ENCODE measurements at regions not wholly inside any gene's neighbourhood (a gene's known extent, or its start where the extent isn't known, plus 50 kb on each side); places are given as distances from the start of the nearest gene placed in this dataset.

GRCh38 chr10:107340326-107340725 is 175.8 kb upstream of the SORCS1 start:
- H3K4me1 ChIP-seq = no peaks in the 10 kb centered on the region
- no peaks in the 10 kb centered on the region for H3K27me3 ChIP-seq
- no peaks in the 10 kb centered on the region for H3K36me3 ChIP-seq
- DNase-seq (ENCODE audit: extremely low spot score) = no peak
- 70% methylated on average over 2 of the region's 2 CpGs for WGBS
- TF ChIP-seq EP300 (IDR thresholded peaks at IDR 0.05) (no peak), POLR2A (IDR thresholded peaks at IDR 0.05; ENCODE audit: low read depth) (no peak), POLR2AphosphoS5 (IDR thresholded peaks at IDR 0.05) (no peak)
- H3K4me3 ChIP-seq = no peak overlapping the region
- intact Hi-C loops (cut with DNase I) = no loop called here
- H3K27ac ChIP-seq (replicated peaks in 1 of 4) = no peak overlapping the region
- H3K9me3 ChIP-seq = no peaks in the 10 kb centered on the region

GRCh38 chr10:107336061-107336460 is 171.6 kb upstream of the SORCS1 start:
- H3K4me1 ChIP-seq = no peaks in the 10 kb centered on the region
- H3K27me3 ChIP-seq = no peaks in the 10 kb centered on the region
- no peaks in the 10 kb centered on the region for H3K36me3 ChIP-seq
- no peaks in the 10 kb centered on the region for H3K9me3 ChIP-seq
- no peak for TF ChIP-seq CTCF (IDR thresholded peaks at IDR 0.05)
- TF ChIP-seq POLR2A (IDR thresholded peaks at IDR 0.05; ENCODE audit: low read depth) = no peak
- TF ChIP-seq POLR2AphosphoS5 (IDR thresholded peaks at IDR 0.05) = no peak
- no peak for TF ChIP-seq EP300 (IDR thresholded peaks at IDR 0.05)
- intact Hi-C loops (cut with DNase I) = no loop called here
- no peak for DNase-seq (ENCODE audit: extremely low spot score)
- no peak overlapping the region for H3K27ac ChIP-seq (replicated peaks in 1 of 4)
- 83% methylated on average over 5 of the region's 5 CpGs for WGBS
- no peak overlapping the region for H3K4me3 ChIP-seq

- no peaks in the 10 kb centered on the region for H3K4me1 ChIP-seq
- intact Hi-C loops (cut with DNase I) = no loop called here
- H3K27me3 ChIP-seq = no peaks in the 10 kb centered on the region
- TF ChIP-seq POLR2AphosphoS5 (IDR thresholded peaks at IDR 0.05) (no peak), CTCF (IDR thresholded peaks at IDR 0.05) (no peak), POLR2A (IDR thresholded peaks at IDR 0.05; ENCODE audit: low read depth) (no peak), EP300 (IDR thresholded peaks at IDR 0.05) (no peak)
- H3K36me3 ChIP-seq = no peaks in the 10 kb centered on the region
- no peak overlapping the region for H3K27ac ChIP-seq (replicated peaks in 1 of 4)
- H3K4me3 ChIP-seq = no peak overlapping the region
- no peaks in the 10 kb centered on the region for H3K9me3 ChIP-seq
- DNase-seq (ENCODE audit: extremely low spot score) = no peak
- 72% methylated on average over 1 of the region's 1 CpG for WGBS
Observed at GRCh38 chr10:107317592-107317991, 153.1 kb upstream of the SORCS1 start.

GRCh38 chr10:107303203-107303602 is 138.7 kb upstream of the SORCS1 start:
- peaks cover 0 to 8% (median 0%) of the 10 kb centered on the region in 4 donors for H3K9me3 ChIP-seq
- no peak for DNase-seq (ENCODE audit: extremely low spot score)
- no peaks in the 10 kb centered on the region for H3K27me3 ChIP-seq
- no peak overlapping the region for H3K27ac ChIP-seq (replicated peaks in 1 of 4)
- no peaks in the 10 kb centered on the region for H3K36me3 ChIP-seq
- WGBS = 63% methylated on average over 2 of the region's 2 CpGs
- intact Hi-C loops (cut with DNase I) = no loop called here
- no peak for TF ChIP-seq EP300 (IDR thresholded peaks at IDR 0.05)
- no peak for TF ChIP-seq POLR2AphosphoS5 (IDR thresholded peaks at IDR 0.05)
- no peak for TF ChIP-seq CTCF (IDR thresholded peaks at IDR 0.05)
- TF ChIP-seq POLR2A (IDR thresholded peaks at IDR 0.05; ENCODE audit: low read depth) = no peak
- no peaks in the 10 kb centered on the region for H3K4me1 ChIP-seq
- H3K4me3 ChIP-seq = no peak overlapping the region

GRCh38 chr10:107299606-107300005 is 135.1 kb upstream of the SORCS1 start:
- no peak for DNase-seq (ENCODE audit: extremely low spot score)
- Histone ChIP-seq H3K9me3 (peaks cover 0 to 8% (median 0%) of the 10 kb centered on the region in 4 donors), H3K36me3 (no peaks in the 10 kb centered on the region), H3K27ac (replicated peaks in 1 of 4) (no peak overlapping the region), H3K4me1 (no peaks in the 10 kb centered on the region), H3K27me3 (no peaks in the 10 kb centered on the region), H3K4me3 (no peak overlapping the region)
- WGBS = 76% methylated on average over 2 of the region's 2 CpGs
- TF ChIP-seq CTCF (IDR thresholded peaks at IDR 0.05) (no peak), POLR2A (IDR thresholded peaks at IDR 0.05; ENCODE audit: low read depth) (no peak), EP300 (IDR thresholded peaks at IDR 0.05) (no peak), POLR2AphosphoS5 (IDR thresholded peaks at IDR 0.05) (no peak)
- intact Hi-C loops (cut with DNase I) = no loop called here
